H9 (cell line): ENCODE measurements at regions not wholly inside any gene's neighbourhood (a gene's known extent, or its start where the extent isn't known, plus 50 kb on each side); places are given as distances from the start of the nearest gene placed in this dataset.

Source experiments
- DNase-seq: peaks from one replicate; pipeline ENCODE4 v3.0.0-alpha.2; 2017
- H2AFZ ChIP-seq: one replicate; pipeline ENCODE4 v1.6.1; 2013; ENCODE audit warnings: mild to moderate bottlenecking, low read length, control low read depth, moderate library complexity
- H2AK5ac ChIP-seq: 2 replicates; pipeline ENCODE4 v1.6.1; 2013; ENCODE audit warnings: low read length, control low read depth, mixed read lengths; ENCODE audit not compliant: insufficient read length
- H2BK120ac ChIP-seq: one replicate; pipeline ENCODE4 v1.6.1; 2013; ENCODE audit warnings: low read depth, mild to moderate bottlenecking, low read length, control low read depth, inconsistent platforms; ENCODE audit not compliant: poor library complexity, severe bottlenecking
- H2BK12ac ChIP-seq: 2 replicates; pipeline ENCODE4 v1.6.1; 2013; ENCODE audit warnings: low read length, control low read depth, mixed read lengths, low read depth; ENCODE audit not compliant: insufficient read length
- H2BK15ac ChIP-seq: 2 replicates; pipeline ENCODE4 v1.6.1; 2013; ENCODE audit warnings: low read depth, low read length, control low read depth
- H2BK20ac ChIP-seq: one replicate; pipeline ENCODE4 v1.6.1; 2013; ENCODE audit warnings: low read depth, mild to moderate bottlenecking, low read length, control low read depth, inconsistent platforms; ENCODE audit not compliant: poor library complexity, severe bottlenecking
- H2BK5ac ChIP-seq: 2 replicates; pipeline ENCODE4 v1.6.1; 2013; ENCODE audit warnings: low read length, control low read depth, mixed read lengths; ENCODE audit not compliant: insufficient read length
- H3K14ac ChIP-seq: 2 replicates; pipeline ENCODE4 v1.6.1; 2013; ENCODE audit warnings: low read length, control low read depth; ENCODE audit not compliant: insufficient read depth
- H3K18ac ChIP-seq: 2 replicates; pipeline ENCODE4 v1.6.1; 2013; ENCODE audit warnings: low read depth, mild to moderate bottlenecking, mixed read lengths, low read length, control low read depth; ENCODE audit not compliant: insufficient read length
- H3K23ac ChIP-seq: 2 replicates; pipeline ENCODE4 v1.6.1; 2013; ENCODE audit warnings: low read length, control low read depth, mixed read lengths, low read depth; ENCODE audit not compliant: insufficient read length
- H3K23me2 ChIP-seq: 2 replicates; pipeline ENCODE4 v1.6.1; 2013; ENCODE audit warnings: low read depth, mild to moderate bottlenecking, mixed read lengths, low read length, control low read depth; ENCODE audit not compliant: insufficient read length, poor library complexity, severe bottlenecking
- H3K27ac ChIP-seq: 2 replicates; pipeline ENCODE4 v1.5.1; 2013; ENCODE audit warnings: low read length, control low read depth, mixed read lengths, low read depth; ENCODE audit not compliant: insufficient read length
- H3K27me3 ChIP-seq: 2 replicates; pipeline ENCODE4 v1.6.1; 2013; ENCODE audit warnings: low read length, control low read depth, inconsistent platforms; ENCODE audit not compliant: insufficient read depth
- H3K4ac ChIP-seq: 2 replicates; pipeline ENCODE4 v1.6.1; 2013; ENCODE audit warnings: low read depth, mild to moderate bottlenecking, control low read depth, inconsistent platforms, low read length, moderate library complexity
- H3K4me1 ChIP-seq: 2 replicates; pipeline ENCODE4 v1.6.1; 2013; ENCODE audit warnings: low read length, control low read depth, inconsistent platforms; ENCODE audit not compliant: insufficient read depth
- H3K4me2 ChIP-seq: 2 replicates; pipeline ENCODE4 v1.6.1; 2013; ENCODE audit warnings: low read length, control low read depth, mixed read lengths; ENCODE audit not compliant: insufficient read length, insufficient read depth
- H3K56ac ChIP-seq: 2 replicates; pipeline ENCODE4 v1.6.1; 2013; ENCODE audit warnings: low read depth, mild to moderate bottlenecking, mixed read lengths, low read length, control low read depth; ENCODE audit not compliant: insufficient read length
- H3K79me1 ChIP-seq: 2 replicates; pipeline ENCODE4 v1.6.1; 2013; ENCODE audit warnings: low read depth, mild to moderate bottlenecking, moderate library complexity, low read length, control low read depth, inconsistent platforms; ENCODE audit not compliant: insufficient read depth, poor library complexity, severe bottlenecking
- H3K79me2 ChIP-seq: 2 replicates; pipeline ENCODE4 v1.6.1; 2013; ENCODE audit warnings: low read length, control low read depth, inconsistent platforms; ENCODE audit not compliant: insufficient read depth
- H3K9ac ChIP-seq: 2 replicates; pipeline ENCODE4 v1.6.1; 2013; ENCODE audit warnings: low read length, control low read depth, mixed read lengths; ENCODE audit not compliant: insufficient read length; ENCODE audit errors: extremely low read depth
- H3K9me3 ChIP-seq: one replicate; pipeline ENCODE4 v1.6.1; 2013; ENCODE audit warnings: low read depth, low read length, inconsistent platforms; ENCODE audit not compliant: control insufficient read depth
- H3T11ph ChIP-seq: one replicate; pipeline ENCODE4 v1.6.1; 2013; ENCODE audit warnings: mild to moderate bottlenecking, low read length, control low read depth, inconsistent platforms
- H4K20me1 ChIP-seq: one replicate; pipeline ENCODE4 v1.6.1; 2013; ENCODE audit not compliant: control insufficient read depth, insufficient read length, insufficient read depth
- H4K5ac ChIP-seq: 2 replicates; pipeline ENCODE4 v1.6.1; 2013; ENCODE audit warnings: low read depth, mild to moderate bottlenecking, mixed read lengths, low read length, control low read depth; ENCODE audit not compliant: insufficient read length
- H4K8ac ChIP-seq: replicated peaks from 2 replicates; pipeline ENCODE4 v1.6.1; 2013; ENCODE audit warnings: low read length, control low read depth, mixed read lengths, low read depth; ENCODE audit not compliant: insufficient read length
- H4K91ac ChIP-seq: 2 replicates; pipeline ENCODE4 v1.6.1; 2013; ENCODE audit warnings: low read depth, mild to moderate bottlenecking, moderate library complexity, mixed read lengths, low read length, control low read depth; ENCODE audit not compliant: insufficient read length
- H3K27ac Mint-ChIP-seq, 3 experiments: 2 replicates in 2 of 3; 3 replicates in 1 of 3; pipeline ENCODE4 v1.8.0; 2020 to 2021; ENCODE audit warnings: mixed read lengths in 3 of 3, mild to moderate bottlenecking in 1 of 3, moderate library complexity in 1 of 3
- H3K27me3 Mint-ChIP-seq: 2 replicates; pipeline ENCODE4 v1.8.0; 2021; ENCODE audit warnings: low read depth, mild to moderate bottlenecking, moderate library complexity, mixed read lengths
- H3K36me3 Mint-ChIP-seq, 3 experiments: 2 replicates in 2 of 3; 3 replicates in 1 of 3; pipeline ENCODE4 v1.8.0; 2020 to 2021; ENCODE audit warnings: low read depth in 3 of 3, mixed read lengths in 3 of 3; ENCODE audit not compliant: insufficient read depth in 1 of 3
- H3K4me1 Mint-ChIP-seq, 2 experiments: 2 replicates each; pipeline ENCODE4 v1.8.0; 2020; ENCODE audit warnings: mixed read lengths in 2 of 2
- H3K4me3 Mint-ChIP-seq, 2 experiments: 2 replicates in 1 of 2; 3 replicates in 1 of 2; pipeline ENCODE4 v1.8.0; 2020 to 2021; ENCODE audit warnings: mild to moderate bottlenecking in 2 of 2, mixed read lengths in 2 of 2, moderate library complexity in 1 of 2
- H3K9me3 Mint-ChIP-seq, 2 experiments: 2 replicates in 1 of 2; 3 replicates in 1 of 2; pipeline ENCODE4 v1.8.0; 2020; ENCODE audit warnings: mild to moderate bottlenecking in 2 of 2, mixed read lengths in 2 of 2, moderate library complexity in 1 of 2
- CTCF ChIP-seq: fragments of 200-600 bp; sonication (generic); conservative IDR thresholded peaks from 3 replicates; pipeline ENCODE4 v1.8.0; 2021; ENCODE audit warnings: antibody characterized with exemption, mild to moderate bottlenecking

GRCh38 chr10:88103576-88103975 lies 240.2 kb downstream of the PTEN start:
- no peak overlapping the region for H2BK5ac ChIP-seq
- H3K9me3 Mint-ChIP-seq = no peaks in the 10 kb centered on the region
- no peak overlapping the region for H3K18ac ChIP-seq

More at GRCh38 chr10:88103576-88103975, 240.2 kb downstream of the PTEN start:
- Histone ChIP-seq H3K4me1 (no peaks in the 10 kb centered on the region; the same call in 1 of the 2 replicates), H2BK20ac (no peak overlapping the region), H3K27me3 (no peaks in the 10 kb centered on the region), H3K27ac (no peak overlapping the region), H3K4me2 (no peak overlapping the region), H3K56ac (no peak overlapping the region), H3K23me2 (no peaks in the 10 kb centered on the region), H3K4ac (no peak overlapping the region), H4K5ac (no peak overlapping the region), H3K14ac (no peak overlapping the region), H2AFZ (no peak overlapping the region), H3K9ac (no peak overlapping the region), H3K23ac (no peak overlapping the region), H3K79me1 (no peaks in the 10 kb centered on the region), H2BK15ac (no peak overlapping the region), H3K9me3 (no peaks in the 10 kb centered on the region), H4K20me1 (no peaks in the 10 kb centered on the region), H3K79me2 (no peaks in the 10 kb centered on the region), H4K91ac (no peak overlapping the region), H4K8ac (no peak overlapping the region), H2AK5ac (no peak overlapping the region), H2BK12ac (no peak overlapping the region), H3T11ph (no peak overlapping the region), H2BK120ac (no peak overlapping the region)
- H3K4me1 Mint-ChIP-seq = peaks cover 4 to 5% of the 10 kb centered on the region in 2 experiments
- H3K27ac Mint-ChIP-seq = no peak overlapping the region
- no peaks in the 10 kb centered on the region for H3K36me3 Mint-ChIP-seq
- H3K27me3 Mint-ChIP-seq = no peaks in the 10 kb centered on the region
- TF ChIP-seq CTCF = no peak
- H3K4me3 Mint-ChIP-seq = no peak overlapping the region
- no peak for DNase-seq
